ENCODE measurements at regions not wholly inside any gene's neighbourhood (a gene's known extent, or its start where the extent isn't known, plus 50 kb on each side); places are given as distances from the start of the nearest gene placed in this dataset.

DNA sequence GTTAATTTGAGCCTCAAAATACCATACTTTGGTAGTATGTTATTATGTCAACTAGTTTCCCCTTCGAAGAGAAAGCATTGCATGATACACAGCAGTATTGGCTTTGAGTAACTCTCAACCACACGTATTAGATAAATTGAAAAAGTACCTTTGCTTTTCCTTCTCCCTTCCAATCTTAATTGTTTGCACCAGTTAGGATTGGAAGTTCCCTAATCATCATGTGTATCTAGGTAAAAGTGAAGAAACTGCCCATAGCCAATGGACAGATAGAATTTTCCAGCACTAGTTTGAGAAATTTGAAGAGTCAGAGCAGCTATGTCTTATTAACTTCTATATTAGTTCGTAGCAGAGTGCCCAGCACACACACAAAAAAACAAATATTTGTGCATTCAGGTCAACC lies 241.3 kb downstream of the COX7B2 start:
- WGBS, 2 experiments (ENCODE audit: extremely low coverage in 1 of 2, insufficient coverage in 1 of 2, insufficient read length in 1 of 2, insufficient replicate concordance in 2 of 2, low coverage in 1 of 2, low lambda C conversion rate in 2 of 2, missing lambda C conversion rate in 1 of 2), result 90% methylated on average over 3 of the region's 3 CpGs; no CpG with 5 or more reads in 1 of the 2 experiments
- no peak for FAIRE-seq

More for the DNA sequence above, 241.3 kb downstream of the COX7B2 start:
- ChIA-PET POLR2A (ENCODE audit: partially characterized antibody) (no interaction called here), CTCF (ENCODE audit: partially characterized antibody) (interaction anchor here (2.0 kb wide), 1 partner anchor 19 kb away, joined by 7 read pairs; no protein-coding TSS in a partner anchor)
- Histone ChIP-seq H4K91ac (replicated peaks; ENCODE audit: insufficient read length, low read length) (no peak overlapping the region), H3K27me3 (replicated peaks in 1 of 4; ENCODE audit: control insufficient read depth in 3 of 4, extremely low read depth in 1 of 4, insufficient read depth in 3 of 4, low read length in 3 of 4) (no peaks in the 10 kb centered on the region), H3K4me3 (ENCODE audit: extremely low read depth in 1 of 4, insufficient read depth in 2 of 4, low read depth in 3 of 4, low read length in 4 of 4) (no peak overlapping the region), H3K79me1 (ENCODE audit: low read depth, low read length) (no peaks in the 10 kb centered on the region), H3K27ac (ENCODE audit: low read depth, low read length) (no peak overlapping the region), H4K5ac (ENCODE audit: insufficient read length, low read depth, low read length) (no peak overlapping the region), H2BK15ac (ENCODE audit: low read length) (no peak overlapping the region), H2BK20ac (ENCODE audit: low read length) (no peak overlapping the region), H4K8ac (ENCODE audit: extremely low read depth, insufficient read depth, low read length) (no peak overlapping the region), H3K79me2 (ENCODE audit: control insufficient read depth in 1 of 2, insufficient read depth in 2 of 2, low read length in 2 of 2) (no peaks in the 10 kb centered on the region), H3K14ac (ENCODE audit: insufficient read length) (no peak overlapping the region), H2AK5ac (ENCODE audit: low read depth, low read length) (no peak overlapping the region), H3K36me3 (ENCODE audit: control insufficient read depth in 2 of 4, insufficient read depth in 4 of 4, low read length in 3 of 4) (no peaks in the 10 kb centered on the region), H2BK120ac (replicated peaks; ENCODE audit: low read depth, low read length) (no peak overlapping the region), H2BK12ac (ENCODE audit: low read depth, low read length) (no peak overlapping the region), H2AFZ (ENCODE audit: low read length) (no peak overlapping the region), H3K4ac (replicated peaks; ENCODE audit: insufficient read length, low read depth, low read length) (no peak overlapping the region), H3K9ac (replicated peaks in 1 of 4; ENCODE audit: extremely low read depth in 1 of 4, low read depth in 3 of 4, low read length in 3 of 4) (no peak overlapping the region), H2BK5ac (ENCODE audit: low read depth, low read length) (no peak overlapping the region), H3K18ac (ENCODE audit: extremely low read depth, low read length) (no peak overlapping the region), H3K4me1 (replicated peaks in 1 of 4; ENCODE audit: control insufficient read depth in 3 of 4, insufficient read depth in 4 of 4, low read length in 3 of 4) (no peaks in the 10 kb centered on the region), H3K9me3 (ENCODE audit: insufficient read depth in 2 of 2, low read depth in 1 of 2, low read length in 1 of 2) (no peaks in the 10 kb centered on the region; a peak in 1 of 4 replicates), H3K23me2 (ENCODE audit: low read depth, low read length) (no peaks in the 10 kb centered on the region), H3K56ac (replicated peaks; ENCODE audit: insufficient read length, low read depth, low read length) (no peak overlapping the region), H3K4me2 (ENCODE audit: insufficient read depth in 1 of 2, low read depth in 2 of 2, low read length in 2 of 2) (no peak overlapping the region), H4K20me1 (replicated peaks in 1 of 2; ENCODE audit: control insufficient read depth in 1 of 2, insufficient read depth in 2 of 2, low read length in 2 of 2) (no peaks in the 10 kb centered on the region), H3K23ac (ENCODE audit: insufficient read length) (no peak overlapping the region)
- peak; percentile 72 for TF ChIP-seq RFX5 (IDR thresholded peaks at IDR 0.05; ENCODE audit: borderline replicate concordance, low read depth, low read length)
- TF ChIP-seq SUZ12 (IDR thresholded peaks at IDR 0.05; ENCODE audit: low read length), result no peak
- TF ChIP-seq TAF7 (optimal IDR thresholded peaks at IDR 0.05; ENCODE audit: borderline replicate concordance, low read depth, low read length), result no peak
- no peak for TF ChIP-seq KDM5A (IDR thresholded peaks at IDR 0.05; ENCODE audit: low read length)
- DNase-seq (ENCODE audit: low read depth in 1 of 2, low spot score in 2 of 2), result no peak
